NCI-H2227 (cell line): ENCODE measurements at regions not wholly inside any gene's neighbourhood (a gene's known extent, or its start where the extent isn't known, plus 50 kb on each side); places are given as distances from the start of the nearest gene placed in this dataset.
"Not testable (repeated sequence)": the region's sequence is repeated elsewhere in the genome, so short reads cannot be mapped to it uniquely, and the experiment has no call there.

Experiments
- DNase-seq: peaks from one replicate; lab custom pipeline; 2025; ENCODE audit not compliant: unreplicated experiment; lab: John Stamatoyannopoulos, UW

GRCh38 chr6:16041327-16041726, 87.6 kb upstream of the MYLIP start:
- no peak for DNase-seq

- no peak for DNase-seq
These were observed 88.3 kb upstream of the MYLIP start for GRCh38 chr6:16040628-16040974.

- DNase-seq, result not testable (repeated sequence)
These were observed 88.8 kb upstream of the MYLIP start for GRCh38 chr6:16039892-16040627.

- DNase-seq, result no peak
These were observed 89.9 kb upstream of the MYLIP start for GRCh38 chr6:16038938-16039337.

GRCh38 chr6:16035488-16036080, 93.3 kb upstream of the MYLIP start:
- no peak for DNase-seq

- DNase-seq, result no peak
These were observed 95.7 kb upstream of the MYLIP start for GRCh38 chr6:16033214-16033613.

GRCh38 chr6:16031278-16031981, 97.5 kb upstream of the MYLIP start:
- no peak for DNase-seq

GRCh38 chr6:16028966-16029365, 99.9 kb upstream of the MYLIP start:
- no peak for DNase-seq

GRCh38 chr6:16020259-16020658, 108.6 kb upstream of the MYLIP start:
- no peak for DNase-seq

GRCh38 chr6:16019462-16019861, 109.4 kb upstream of the MYLIP start:
- DNase-seq, result no peak

GRCh38 chr6:16018626-16019025, 110.3 kb upstream of the MYLIP start:
- DNase-seq, result no peak

- not testable (repeated sequence) for DNase-seq
These were observed 114.6 kb upstream of the MYLIP start for GRCh38 chr6:16014325-16014724.

GRCh38 chr6:16007146-16007545, 121.7 kb upstream of the MYLIP start:
- DNase-seq, result no peak

GRCh38 chr6:16006681-16007080, 122.2 kb upstream of the MYLIP start:
- no peak for DNase-seq

GRCh38 chr6:16004934-16005679, 123.8 kb upstream of the MYLIP start:
- no peak for DNase-seq

- DNase-seq, result no peak
These were observed 125.7 kb upstream of the MYLIP start for GRCh38 chr6:16003197-16003491.

- DNase-seq, result no peak
These were observed 126.3 kb upstream of the MYLIP start for GRCh38 chr6:16002332-16003196.

- DNase-seq, result no peak
These were observed 127.7 kb upstream of the MYLIP start for GRCh38 chr6:16001158-16001557.

- no peak for DNase-seq
These were observed 129.7 kb upstream of the MYLIP start for GRCh38 chr6:15999201-15999600.

GRCh38 chr6:15997586-15998388, 131.1 kb upstream of the MYLIP start:
- DNase-seq, result no peak
